T-helper 2 cell treated with Interferon-gamma antibody and Interleukin-4, amounts not matched to agents 100 ng/mL and 5 ng/mL, for 36 hours (primary cell): ENCODE measurements at regions not wholly inside any gene's neighbourhood (a gene's known extent, or its start where the extent isn't known, plus 50 kb on each side); places are given as distances from the start of the nearest gene placed in this dataset.
"Not testable (repeated sequence)": the region's sequence is repeated elsewhere in the genome, so short reads cannot be mapped to it uniquely, and the experiment has no call there.

Source experiments
- intact Hi-C: fragments of 100-400 bp; cut with micrococcal nuclease; formaldehyde crosslinking; loops from one replicate; pipeline ENCODE4 v1.15.1; 2023

DNA sequence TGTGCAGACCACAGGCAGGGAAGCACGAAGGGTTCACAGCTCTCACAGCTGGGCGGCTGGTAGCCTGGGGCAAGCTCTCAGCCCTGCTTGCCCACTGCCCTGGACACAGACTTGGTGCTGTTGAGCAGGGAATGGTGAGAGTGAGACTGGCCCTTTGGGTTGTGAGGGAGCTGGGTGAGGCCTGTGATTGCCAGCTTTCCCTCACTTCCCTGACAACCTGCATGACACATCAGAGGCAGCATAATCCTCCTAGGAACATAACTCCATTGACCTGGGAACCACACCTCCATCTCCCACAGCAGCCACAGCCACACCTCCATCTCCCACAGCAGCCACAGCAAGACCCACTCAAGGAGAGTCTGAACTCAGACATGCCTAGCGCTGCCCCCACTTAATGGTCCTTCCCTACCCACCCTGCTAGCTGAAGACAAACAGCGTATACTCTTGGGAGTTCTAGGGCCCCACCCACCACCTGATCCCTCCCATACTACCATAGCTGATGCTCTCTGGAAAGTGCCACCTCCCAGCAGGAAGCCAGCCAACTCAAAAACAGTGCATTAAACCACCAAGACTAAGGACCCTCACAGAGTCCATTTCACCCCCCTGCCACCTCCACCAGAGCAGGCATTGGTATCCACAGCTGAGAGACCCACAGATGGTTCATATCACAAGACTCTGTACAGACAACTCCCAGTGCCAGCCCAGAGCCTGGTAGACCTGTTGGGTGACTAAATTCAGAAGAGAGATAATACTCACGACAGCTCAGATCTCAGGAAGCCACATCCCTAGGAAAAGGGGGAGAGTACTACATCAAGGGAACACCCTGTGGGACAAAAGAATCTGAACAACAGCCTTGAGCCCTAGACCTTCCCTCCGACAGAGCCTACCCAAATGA, 60.2 kb upstream of the PRSS3 start:
- intact Hi-C loops, result not testable (repeated sequence)

DNA sequence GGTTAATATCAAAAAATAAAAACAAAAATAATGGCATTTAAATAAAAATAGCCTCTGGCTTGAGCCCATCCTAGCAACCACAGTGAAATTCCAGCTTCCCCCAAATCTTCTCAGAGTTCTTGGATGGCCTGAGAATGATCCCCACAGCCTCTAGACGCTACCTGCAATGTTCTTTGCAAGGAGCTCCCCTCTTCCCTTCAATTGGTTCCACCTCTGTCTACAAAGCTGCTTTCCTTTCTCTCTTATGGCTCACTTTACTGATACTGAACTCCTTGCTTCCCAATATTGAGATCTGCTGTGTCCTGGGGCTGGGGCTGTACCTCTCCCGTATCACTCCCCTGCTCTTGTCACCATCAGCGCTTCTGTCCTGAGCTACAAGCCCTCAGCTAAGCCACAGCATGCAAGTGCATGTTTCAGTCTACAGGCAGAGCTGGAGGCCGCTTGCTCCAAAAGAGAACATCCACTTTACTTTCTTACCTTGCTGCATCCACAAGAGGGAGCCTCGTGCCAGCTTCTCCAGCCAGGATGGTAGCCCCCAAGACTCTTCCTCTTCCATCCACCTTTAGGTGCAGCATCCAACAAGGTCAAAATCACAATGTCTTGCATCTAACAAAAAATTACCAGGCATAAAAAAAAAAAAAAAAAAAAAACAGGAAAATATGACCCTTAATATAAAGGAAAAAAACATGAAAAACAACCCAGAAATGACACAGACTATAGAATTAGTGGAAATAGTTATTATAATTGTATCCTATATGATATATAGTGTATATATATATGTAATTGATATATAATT, 57.4 kb upstream of the PRSS3 start:
- intact Hi-C loops, result loop anchor here (1.0 kb wide), 1 partner anchor 40 kb away; no protein-coding TSS in a partner anchor

DNA sequence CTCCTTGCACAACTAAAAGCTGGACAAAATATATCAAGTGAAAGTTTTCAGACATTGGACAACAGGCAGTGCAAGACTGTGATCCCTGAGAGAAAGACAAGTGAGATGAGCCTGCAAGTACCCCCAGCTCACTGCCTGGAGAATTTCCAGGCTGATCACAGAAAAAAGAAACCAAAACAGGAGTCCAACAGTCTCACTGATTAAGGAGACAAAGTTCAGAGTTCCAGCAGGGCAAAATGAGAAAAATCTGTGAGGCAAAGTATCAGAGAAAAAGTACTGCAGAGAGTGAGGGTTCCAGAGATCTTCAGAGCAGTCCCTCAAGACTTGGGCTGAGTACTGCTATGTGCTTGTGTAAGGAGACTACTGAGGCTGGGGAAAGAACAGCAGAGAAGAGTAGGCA, 56.0 kb upstream of the PRSS3 start:
- intact Hi-C loops, result no loop called here

DNA sequence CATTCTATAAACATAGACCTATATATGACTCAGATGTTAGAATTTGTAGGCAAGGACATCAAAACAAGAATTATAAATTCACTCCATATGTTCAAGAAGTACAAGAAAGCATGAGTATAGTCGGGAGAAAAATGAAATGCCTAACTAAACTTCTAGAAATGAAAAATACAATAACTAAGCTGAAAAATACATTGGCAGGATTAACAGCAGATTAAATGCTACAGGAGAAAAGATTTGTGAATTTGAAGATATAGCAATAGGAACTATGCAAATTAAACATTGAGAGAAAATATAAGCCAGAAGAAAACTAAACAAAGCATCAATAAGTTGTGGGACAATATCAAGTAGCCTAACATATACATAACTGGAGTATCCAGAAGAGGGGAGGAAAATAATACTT, 55.3 kb upstream of the PRSS3 start:
- intact Hi-C loops, result no loop called here

DNA sequence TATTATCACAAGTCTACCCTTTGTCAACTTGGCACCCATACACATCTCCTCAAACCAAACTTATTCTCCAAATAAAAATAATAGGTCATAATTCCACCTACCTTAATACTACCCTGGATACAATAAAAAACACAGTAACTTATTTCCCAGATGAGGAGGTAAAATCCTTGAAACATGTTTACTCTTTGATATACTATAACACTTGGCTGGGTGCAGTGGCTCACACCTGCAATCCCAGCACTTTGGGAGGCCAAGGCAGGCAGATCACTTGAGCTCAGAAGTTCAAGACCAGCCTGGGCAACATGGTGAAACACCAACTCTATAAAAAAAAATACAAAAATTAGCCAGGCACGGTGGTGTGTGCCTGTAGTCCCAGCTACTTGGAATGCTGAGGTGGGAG, 54.4 kb upstream of the PRSS3 start:
- intact Hi-C loops, result not testable (repeated sequence)

DNA sequence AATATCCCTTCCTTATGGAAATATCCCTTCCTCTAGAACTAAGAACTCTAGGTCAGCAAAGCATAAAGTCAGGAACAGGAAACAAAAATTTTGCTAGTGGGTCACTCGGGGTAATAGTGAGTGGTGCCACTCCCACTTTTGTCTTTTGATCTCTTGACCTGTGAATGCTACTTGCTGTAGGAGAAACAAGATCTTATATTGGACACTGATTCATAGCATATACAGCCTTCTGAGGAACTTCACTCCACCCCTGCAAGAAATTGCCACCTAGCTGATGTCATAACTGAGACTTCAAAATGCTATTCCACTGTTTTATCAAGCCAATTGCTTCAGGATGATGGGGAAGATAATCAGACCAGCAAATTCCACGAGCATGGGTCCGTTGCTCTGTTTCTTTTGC, 53.3 kb upstream of the PRSS3 start:
- intact Hi-C loops, result no loop called here

DNA sequence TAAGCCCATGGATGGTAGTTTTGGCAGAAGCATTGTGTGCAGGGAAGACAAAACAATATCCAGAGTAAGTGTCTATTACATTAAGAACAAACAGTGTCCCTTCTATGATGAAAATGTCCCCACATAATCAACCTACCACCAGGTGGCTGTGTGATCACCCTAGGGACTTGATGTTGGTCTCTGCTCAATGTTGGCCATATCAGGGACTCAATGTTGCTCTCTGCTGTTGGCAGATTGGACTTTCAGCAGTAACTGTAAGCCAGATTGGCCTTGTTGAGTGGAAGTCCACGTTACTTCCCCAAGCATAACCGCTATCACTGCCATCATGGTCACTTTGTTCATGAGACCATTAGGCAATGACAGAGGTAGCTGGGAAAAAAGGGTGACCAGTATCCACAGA, 52.8 kb upstream of the PRSS3 start:
- intact Hi-C loops, result no loop called here
